Right atrium auricular region (tissue), 2 donors: ENCODE measurements at regions not wholly inside any gene's neighbourhood (a gene's known extent, or its start where the extent isn't known, plus 50 kb on each side); places are given as distances from the start of the nearest gene placed in this dataset.

Experiments
- DNase-seq: peaks from one replicate; pipeline ENCODE4 v3.0.0-alpha.2; 2019; ENCODE audit warnings: low spot score
- H3K27ac ChIP-seq, 2 donors: fragments of 200-600 bp; sonication (generic); 1 replicate in 1 of 2; 2 replicates in 1 of 2; pipeline ENCODE4 v1.5.1; 2016 to 2019
- H3K27me3 ChIP-seq, 2 donors: fragments of 200-600 bp; sonication (generic); one replicate each; pipeline versions ENCODE4 v1.5.1 to v1.6.0; 2017 to 2019
- H3K36me3 ChIP-seq: fragments of 200-600 bp; sonication (generic); one replicate; pipeline ENCODE4 v1.5.1; 2016
- H3K4me1 ChIP-seq, 2 donors: fragments of 200-600 bp; sonication (generic); one replicate each; pipeline versions ENCODE4 v1.5.1 to v1.6.0; 2017 to 2019
- H3K4me3 ChIP-seq, 2 donors: fragments of 200-600 bp; sonication (generic); 1 replicate in 1 of 2; 2 replicates in 1 of 2; pipeline ENCODE4 v1.5.1; 2017 to 2019; ENCODE audit warnings: mild to moderate bottlenecking in 1 of 2, moderate library complexity in 1 of 2
- H3K9me3 ChIP-seq, 2 donors: fragments of 200-600 bp; sonication (generic); one replicate each; pipeline ENCODE4 v1.5.1; 2019
- CTCF ChIP-seq, 2 donors: fragments of 200-600 bp; sonication (generic); IDR thresholded peaks; one replicate each; pipeline ENCODE4 v1.5.1; 2019; ENCODE audit warnings: antibody characterized with exemption in 2 of 2

DNA sequence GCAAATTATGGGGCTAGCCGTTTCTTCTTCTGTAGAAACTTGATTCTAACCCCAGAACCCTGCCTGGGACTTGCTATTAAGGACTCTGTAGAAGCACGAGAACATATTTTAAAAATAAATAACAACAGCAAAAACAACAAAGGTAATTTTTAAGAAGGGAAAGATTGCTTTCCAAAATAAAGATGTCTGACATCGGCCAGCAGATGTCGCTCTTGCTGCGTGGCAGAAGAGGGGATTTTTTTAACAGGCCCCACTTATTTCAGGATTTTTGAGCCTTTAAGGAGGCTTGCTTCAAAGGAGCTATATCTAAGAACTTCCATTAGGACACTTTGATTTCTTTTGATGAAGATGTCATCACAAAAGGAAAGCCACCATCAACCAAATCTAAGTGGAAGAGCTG is 62.8 kb upstream of the EGFL6 start:
- H3K27ac ChIP-seq: no peak overlapping the region
- TF ChIP-seq CTCF (IDR thresholded peaks at IDR 0.05): peak; percentile 76 to 81
- H3K4me3 ChIP-seq: no peak overlapping the region
- no peak for DNase-seq
- no peaks in the 10 kb centered on the region for H3K36me3 ChIP-seq
- no peaks in the 10 kb centered on the region for H3K4me1 ChIP-seq
- H3K9me3 ChIP-seq: no peaks in the 10 kb centered on the region
- H3K27me3 ChIP-seq: no peaks in the 10 kb centered on the region

GRCh38 chrX:13502590-13502989 is 66.8 kb upstream of the EGFL6 start:
- H3K36me3 ChIP-seq: no peaks in the 10 kb centered on the region
- DNase-seq: no peak

GRCh38 chrX:13499736-13500135 is 69.7 kb upstream of the EGFL6 start:
- DNase-seq: no peak
- Histone ChIP-seq H3K9me3 (no peaks in the 10 kb centered on the region), H3K36me3 (no peaks in the 10 kb centered on the region), H3K27me3 (no peaks in the 10 kb centered on the region), H3K4me3 (no peak overlapping the region), H3K4me1 (no peaks in the 10 kb centered on the region), H3K27ac (no peak overlapping the region)
- TF ChIP-seq CTCF (IDR thresholded peaks at IDR 0.05): no peak

More at GRCh38 chrX:13502590-13502989, 66.8 kb upstream of the EGFL6 start:
- no peaks in the 10 kb centered on the region for H3K4me1 ChIP-seq
- no peaks in the 10 kb centered on the region for H3K27me3 ChIP-seq
- TF ChIP-seq CTCF (IDR thresholded peaks at IDR 0.05): no peak
- no peak overlapping the region for H3K4me3 ChIP-seq
- H3K9me3 ChIP-seq: no peaks in the 10 kb centered on the region
- H3K27ac ChIP-seq: no peak overlapping the region

GRCh38 chrX:13498238-13498637 is 71.2 kb upstream of the EGFL6 start:
- H3K4me1 ChIP-seq: no peaks in the 10 kb centered on the region
- no peak for TF ChIP-seq CTCF (IDR thresholded peaks at IDR 0.05)
- no peaks in the 10 kb centered on the region for H3K36me3 ChIP-seq
- H3K4me3 ChIP-seq: no peak overlapping the region
- DNase-seq: no peak
- no peaks in the 10 kb centered on the region for H3K9me3 ChIP-seq
- H3K27me3 ChIP-seq: no peaks in the 10 kb centered on the region
- no peak overlapping the region for H3K27ac ChIP-seq

- no peaks in the 10 kb centered on the region for H3K9me3 ChIP-seq
- H3K27ac ChIP-seq: no peak overlapping the region
- no peaks in the 10 kb centered on the region for H3K4me1 ChIP-seq
- no peaks in the 10 kb centered on the region for H3K36me3 ChIP-seq
- H3K4me3 ChIP-seq: no peak overlapping the region
- TF ChIP-seq CTCF (IDR thresholded peaks at IDR 0.05): no peak
- no peaks in the 10 kb centered on the region for H3K27me3 ChIP-seq
- DNase-seq: no peak
These were observed 74.2 kb upstream of the EGFL6 start for GRCh38 chrX:13495232-13495631.

- no peak overlapping the region for H3K27ac ChIP-seq
- no peak for DNase-seq
- H3K9me3 ChIP-seq: no peaks in the 10 kb centered on the region
- no peaks in the 10 kb centered on the region for H3K4me1 ChIP-seq
- no peak for TF ChIP-seq CTCF (IDR thresholded peaks at IDR 0.05)
- no peaks in the 10 kb centered on the region for H3K36me3 ChIP-seq
- no peaks in the 10 kb centered on the region for H3K27me3 ChIP-seq
- no peak overlapping the region for H3K4me3 ChIP-seq
These were observed 74.8 kb upstream of the EGFL6 start for GRCh38 chrX:13494562-13494961.
